HepG2 (cell line): ENCODE measurements at regions not wholly inside any gene's neighbourhood (a gene's known extent, or its start where the extent isn't known, plus 50 kb on each side); places are given as distances from the start of the nearest gene placed in this dataset.

ENCODE experiments used
- ATAC-seq: fragments of 200-7000 bp; cut with Tn5 transposase; 3 replicates; pipeline ENCODE4 v1.9.1; 2020; ENCODE audit warnings: mild to moderate bottlenecking, moderate library complexity
- BruUV-seq: library from RNA; stranded (reverse); fragments of 400-500 nt; replicated peaks from 2 replicates; lab custom pipeline; 2021; lab: Mats Ljungman, UMichigan
- CTCF ChIA-PET: fragments of 300-600 bp; formaldehyde crosslinking; extraction: SDS; loops from one replicate; lab custom pipeline; 2021; ENCODE audit warnings: low total read pairs, inconsistent platforms, low intra/inter-chr PET ratio; lab: Yijun Ruan, JAX
- POLR2A ChIA-PET: fragments of 350-600 bp; sonication (Branson Sonifier 250); formaldehyde crosslinking; loops from one replicate; lab custom pipeline; 2020; ENCODE audit warnings: antibody characterized with exemption, inconsistent platforms; lab: Yijun Ruan, JAX
- DNase-seq: peaks from one replicate; pipeline ENCODE4 v3.0.0-alpha.2; 2015; ENCODE audit warnings: low spot score
- FAIRE-seq: peaks from 3 replicates; lab custom pipeline; 2011; peaks lifted over from hg19 to GRCh38; lab: Jason Lieb, UNC
- H2AFZ ChIP-seq: one replicate; pipeline ENCODE4 v1.6.1; 2011; ENCODE audit warnings: low read length, inconsistent platforms
- H3K27ac ChIP-seq: fragments of 300-600 bp; 3 replicates; pipeline ENCODE4 v1.8.0; 2011; ENCODE audit warnings: mixed run types, mild to moderate bottlenecking, mixed read lengths, low read length, inconsistent platforms; ENCODE audit not compliant: insufficient read depth; ENCODE audit errors: extremely low read length
- H3K27me3 ChIP-seq, 2 experiments: fragments of 200-600 bp in 1 of 2; 2 replicates in 1 of 2; 3 replicates in 1 of 2; pipeline versions ENCODE4 v1.6.0 to v1.8.0; 2011; ENCODE audit warnings: low read length in 2 of 2, mild to moderate bottlenecking in 2 of 2, moderate library complexity in 2 of 2, inconsistent platforms in 1 of 2; ENCODE audit not compliant: insufficient read depth in 2 of 2, control insufficient read depth in 1 of 2
- H3K36me3 ChIP-seq, 2 experiments: fragments of 200-600 bp in 1 of 2; replicated peaks in 1 of 2; 2 replicates in 1 of 2; 3 replicates in 1 of 2; pipeline versions ENCODE4 v1.5.1 to v1.8.0; 2011; ENCODE audit warnings: low read length in 2 of 2, inconsistent platforms in 1 of 2; ENCODE audit not compliant: insufficient read depth in 2 of 2, control insufficient read depth in 1 of 2
- H3K4me1 ChIP-seq: 2 replicates; pipeline ENCODE4 v1.5.1; 2012; ENCODE audit warnings: low read length, inconsistent platforms; ENCODE audit not compliant: insufficient read depth
- H3K4me2 ChIP-seq: 2 replicates; pipeline ENCODE4 v1.6.0; 2011; ENCODE audit warnings: low read depth, low read length, inconsistent platforms
- H3K4me3 ChIP-seq, 3 experiments: fragments of 200-600 bp in 1 of 3; sonication (generic), shearing (Covaris generic) in 1 of 3; replicated peaks in 1 of 3; 2 replicates each; pipeline ENCODE4 v1.5.1; 2011 to 2016; ENCODE audit warnings: low read length in 3 of 3, inconsistent platforms in 2 of 3, low read depth in 2 of 3, mild to moderate bottlenecking in 2 of 3, control low read depth in 1 of 3, mixed read lengths in 1 of 3; ENCODE audit not compliant: insufficient read depth in 1 of 3
- H3K79me2 ChIP-seq: one replicate; pipeline ENCODE4 v1.6.1; 2011; ENCODE audit warnings: low read length, inconsistent platforms; ENCODE audit not compliant: insufficient read depth
- H3K9ac ChIP-seq: 2 replicates; pipeline ENCODE4 v1.6.0; 2011; ENCODE audit warnings: mild to moderate bottlenecking, low read depth, low read length, inconsistent platforms; ENCODE audit not compliant: insufficient read depth
- H3K9me3 ChIP-seq: 2 replicates; pipeline ENCODE4 v1.5.1; 2012; ENCODE audit warnings: mild to moderate bottlenecking, low read length
- H4K20me1 ChIP-seq: 2 replicates; pipeline ENCODE4 v1.6.0; 2011; ENCODE audit warnings: inconsistent platforms, mild to moderate bottlenecking, low read length, moderate library complexity; ENCODE audit not compliant: insufficient read depth
- AHR ChIP-seq: IDR thresholded peaks from 2 replicates; pipeline ENCODE4 v1.6.1; 2018; ENCODE audit warnings: missing genetic modification reagents, missing compliant biosample characterization
- KAT8 ChIP-seq: IDR thresholded peaks from 2 replicates; pipeline ENCODE4 v1.6.1; 2016; ENCODE audit warnings: missing genetic modification reagents, missing compliant biosample characterization
- NRL ChIP-seq: sonication (generic); formaldehyde crosslinking; IDR thresholded peaks from 2 replicates; pipeline ENCODE4 v1.5.0; 2020; ENCODE audit warnings: missing genetic modification reagents, mild to moderate bottlenecking, moderate library complexity, borderline replicate concordance
- SOX13 ChIP-seq, 3 experiments: fragments of 450-650 bp in 1 of 3; sonication (generic) in 1 of 3; formaldehyde crosslinking in 1 of 3; IDR thresholded peaks in 2 of 3; conservative IDR thresholded peaks in 1 of 3; 2 replicates each; pipeline versions ENCODE4 v1.5.0 to v1.6.1; 2016 to 2020; ENCODE audit warnings: antibody characterized with exemption in 1 of 3, mild to moderate bottlenecking in 1 of 3, missing compliant biosample characterization in 1 of 3, missing genetic modification reagents in 1 of 3, moderate library complexity in 1 of 3
- SRSF1 ChIP-seq: fragments of 200-400 bp; formaldehyde crosslinking; optimal IDR thresholded peaks from 2 replicates; pipeline ENCODE3; 2017; ENCODE audit warnings: mild to moderate bottlenecking, low read depth, low read length, moderate library complexity
- SRSF9 ChIP-seq: fragments of 200-400 bp; formaldehyde crosslinking; IDR thresholded peaks from 2 replicates; pipeline ENCODE4 v1.6.1; 2018; ENCODE audit warnings: borderline replicate concordance, mild to moderate bottlenecking, low read depth, low read length; ENCODE audit not compliant: insufficient read depth, poor library complexity, severe bottlenecking
- TOPORS ChIP-seq: sonication (generic); formaldehyde crosslinking; IDR thresholded peaks from 2 replicates; pipeline ENCODE4 v1.8.0; 2023; ENCODE audit warnings: mild to moderate bottlenecking, missing genetic modification reagents
- TSC22D2 ChIP-seq: sonication (generic); formaldehyde crosslinking; IDR thresholded peaks from 2 replicates; pipeline ENCODE4 v1.5.1; 2020; ENCODE audit warnings: missing genetic modification reagents, mild to moderate bottlenecking, borderline replicate concordance
- ZFP1 ChIP-seq: IDR thresholded peaks from 2 replicates; pipeline ENCODE4 v1.6.1; 2016
- WGBS: methylation state at CpG from one replicate; pipeline ENCODE4 v1.1.6; 2017; ENCODE audit warnings: low lambda C conversion rate; 5-methylcytosine and 5-hydroxymethylcytosine counted together
- in situ Hi-C: cut with HindIII; loops from 2 replicates; pipeline ENCODE4 v1.10.0; 2017; ENCODE audit warnings: low pct_unique_long_range_greater_than_20kb; ENCODE audit not compliant: extremely low pct_ligation_motif_present
- intact Hi-C: fragments of 100-400 bp; cut with micrococcal nuclease; formaldehyde crosslinking; loops from one replicate; pipeline ENCODE4 v1.10.0; 2022; ENCODE audit not compliant: unreplicated experiment
- TF ChIP-seq, protein P1 (sequence below): sonication (generic); formaldehyde crosslinking; IDR thresholded peaks from 2 replicates; pipeline ENCODE4 v1.4.0; 2020; ENCODE audit warnings: mild to moderate bottlenecking, low read depth, missing genetic modification reagents

DNA sequence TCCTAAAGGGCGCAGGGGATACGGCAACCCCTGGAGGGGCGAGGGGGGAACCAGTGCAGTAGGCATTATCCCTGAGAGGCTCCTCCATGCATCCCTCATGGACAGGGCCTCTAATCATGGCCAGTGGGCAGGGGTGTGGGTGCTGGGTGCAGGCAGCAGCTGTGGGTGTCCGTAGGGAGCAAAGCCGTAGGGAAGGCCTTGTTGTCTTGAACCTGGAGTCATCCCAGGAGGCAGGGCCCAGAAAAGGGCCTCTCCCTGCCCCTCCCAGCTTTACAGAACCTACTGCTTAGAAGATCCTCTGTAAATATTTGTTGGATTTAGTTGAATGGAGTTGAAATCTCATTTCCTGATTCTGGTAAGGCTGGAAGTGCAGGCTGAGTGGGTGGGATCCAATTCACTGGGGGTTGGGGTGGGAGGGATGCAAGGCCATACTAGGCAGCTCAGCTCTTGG is 207.0 kb upstream of the HAAO start (continued):
- no peak for TF ChIP-seq AHR (CRISPR knock-in tag)
- TF ChIP-seq KAT8 (CRISPR knock-in tag): peak; percentile 34; the same call in 1 of the 2 replicates
- TF ChIP-seq SOX13 (IDR thresholded peaks at IDR 0.05): no peak
- TF ChIP-seq SOX13 (CRISPR knock-in tag; conservative IDR thresholded peaks at IDR 0.05 in 1 of 2, IDR thresholded peaks at IDR 0.05 in 1 of 2): peak in 1 of 2 experiments; percentile 45; a peak in 1 of 4 replicates
- TF ChIP-seq, protein P1, sequence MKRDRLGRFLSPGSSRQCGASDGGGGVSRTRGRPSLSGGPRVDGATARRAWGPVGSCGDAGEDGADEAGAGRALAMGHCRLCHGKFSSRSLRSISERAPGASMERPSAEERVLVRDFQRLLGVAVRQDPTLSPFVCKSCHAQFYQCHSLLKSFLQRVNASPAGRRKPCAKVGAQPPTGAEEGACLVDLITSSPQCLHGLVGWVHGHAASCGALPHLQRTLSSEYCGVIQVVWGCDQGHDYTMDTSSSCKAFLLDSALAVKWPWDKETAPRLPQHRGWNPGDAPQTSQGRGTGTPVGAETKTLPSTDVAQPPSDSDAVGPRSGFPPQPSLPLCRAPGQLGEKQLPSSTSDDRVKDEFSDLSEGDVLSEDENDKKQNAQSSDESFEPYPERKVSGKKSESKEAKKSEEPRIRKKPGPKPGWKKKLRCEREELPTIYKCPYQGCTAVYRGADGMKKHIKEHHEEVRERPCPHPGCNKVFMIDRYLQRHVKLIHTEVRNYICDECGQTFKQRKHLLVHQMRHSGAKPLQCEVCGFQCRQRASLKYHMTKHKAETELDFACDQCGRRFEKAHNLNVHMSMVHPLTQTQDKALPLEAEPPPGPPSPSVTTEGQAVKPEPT (CRISPR knock-in tag): no peak

DNA sequence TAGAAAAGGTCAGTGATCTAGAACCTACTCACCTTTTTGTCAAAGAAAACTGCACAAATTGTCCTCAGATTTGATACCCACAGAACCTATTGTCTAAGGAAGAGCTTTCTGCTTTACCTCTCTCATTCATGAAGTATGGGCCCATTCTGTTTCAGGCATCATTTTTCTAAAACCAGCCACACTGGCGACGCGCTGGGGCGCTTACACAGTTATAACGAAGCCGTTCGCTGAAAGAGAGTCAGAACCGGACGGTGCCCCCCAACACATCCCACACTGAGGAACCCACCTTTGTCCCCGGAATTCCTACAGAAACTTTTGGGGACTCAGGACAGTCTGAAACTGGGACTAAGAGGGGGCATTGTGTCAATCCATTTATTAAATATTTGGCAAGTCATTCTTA is 206.3 kb upstream of the HAAO start:
- Histone ChIP-seq H3K4me3 (no peak overlapping the region), H3K9ac (no peak overlapping the region), H3K4me2 (no peak overlapping the region), H2AFZ (no peak overlapping the region), H3K79me2 (no peaks in the 10 kb centered on the region), H3K27ac (no peak overlapping the region), H3K36me3 (no peaks in the 10 kb centered on the region), H3K9me3 (peaks cover 5% of the 10 kb centered on the region; the same call in 1 of the 2 replicates), H3K27me3 (no peaks in the 10 kb centered on the region), H3K4me1 (peaks cover 50% of the 10 kb centered on the region), H4K20me1 (no peaks in the 10 kb centered on the region)
- FAIRE-seq (no peak), DNase-seq (no peak), ATAC-seq (no peak)
- 99% methylated on average over 10 of the region's 10 CpGs for WGBS
- intact Hi-C loops (no loop called here), in situ Hi-C loops (no loop called here)
- ChIA-PET POLR2A (interaction anchor here (0.7 to 24.4 kb wide), 4 partner anchors 10 to 21 kb away, joined by 3 to 555 read pairs (median 4); no protein-coding TSS in a partner anchor), CTCF (no interaction called here)
- BruUV-seq: no TSS peak
- TF ChIP-seq ZFP1 (no peak), NRL (no peak), TSC22D2 (no peak), SRSF9 (no peak), SRSF1 (no peak), TOPORS (CRISPR knock-in tag) (no peak)
